GM23338 (cell line): ENCODE measurements at regions not wholly inside any gene's neighbourhood (a gene's known extent, or its start where the extent isn't known, plus 50 kb on each side); places are given as distances from the start of the nearest gene placed in this dataset.

Source experiments
- EZH2 ChIP-seq: fragments of 200-600 bp; sonication (generic); IDR thresholded peaks from one replicate; pipeline ENCODE4 v1.8.0; 2017; ENCODE audit warnings: antibody characterized with exemption, mild to moderate bottlenecking, low read depth; ENCODE audit not compliant: unreplicated experiment
- EZH2phosphoT487 ChIP-seq: fragments of 200-600 bp; sonication (generic); IDR thresholded peaks from one replicate; pipeline ENCODE4 v1.8.1; 2018; ENCODE audit warnings: antibody characterized with exemption; ENCODE audit not compliant: unreplicated experiment
- POLR2AphosphoS5 ChIP-seq: IDR thresholded peaks from 2 replicates; pipeline ENCODE4 v1.6.1; 2016; ENCODE audit warnings: antibody characterized with exemption, low read depth
- TF ChIP-seq, protein P1 (sequence below), 2 experiments: fragments of 200-600 bp in 1 of 2; sonication (generic) in 1 of 2; conservative IDR thresholded peaks; 2 replicates each; pipeline versions ENCODE4 v1.5.1 to v1.6.1; 2016 to 2017; ENCODE audit warnings: antibody characterized with exemption in 2 of 2, low read depth in 2 of 2, mild to moderate bottlenecking in 2 of 2, moderate library complexity in 1 of 2
- TF ChIP-seq, protein P2 (sequence below): IDR thresholded peaks from one replicate; pipeline ENCODE4 v1.6.1; 2018; ENCODE audit warnings: antibody characterized with exemption; ENCODE audit not compliant: unreplicated experiment

DNA sequence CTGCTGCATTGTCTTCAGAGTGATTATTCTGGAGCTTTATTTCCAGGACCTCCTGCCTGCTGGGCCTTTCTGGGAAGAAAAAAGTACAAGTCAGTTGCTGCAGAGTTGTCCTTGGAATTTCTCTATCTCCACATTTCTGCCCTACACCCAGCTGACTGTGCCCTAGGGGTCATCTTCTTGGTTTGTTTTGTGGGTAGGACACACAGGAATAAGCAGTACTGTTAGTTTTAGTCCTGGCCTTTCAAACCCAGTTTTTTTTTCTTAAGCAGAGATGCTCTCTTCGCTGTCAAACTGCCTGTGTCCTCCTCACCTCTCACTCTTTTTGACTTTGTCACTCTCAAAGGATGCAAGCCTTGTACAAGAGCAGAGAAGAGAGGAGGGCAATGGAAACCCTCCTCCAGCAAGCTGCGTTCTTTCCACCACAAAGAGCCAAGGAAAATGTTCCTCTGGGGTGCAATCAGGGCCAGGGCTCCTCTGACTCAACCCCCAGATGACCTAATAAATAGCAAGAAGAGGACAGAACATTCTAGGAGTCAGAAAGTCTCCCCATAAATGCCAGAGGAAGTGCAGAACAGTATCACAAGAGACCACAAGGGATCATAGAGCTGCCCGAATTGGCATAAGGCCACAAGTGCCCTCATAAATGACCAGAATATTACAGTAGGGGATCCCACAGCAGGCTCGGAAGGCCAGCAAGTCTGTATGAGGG is 186.2 kb downstream of the RCHY1 start:
- TF ChIP-seq POLR2AphosphoS5 (no peak), EZH2phosphoT487 (no peak), EZH2 (no peak)
- TF ChIP-seq, protein P1, sequence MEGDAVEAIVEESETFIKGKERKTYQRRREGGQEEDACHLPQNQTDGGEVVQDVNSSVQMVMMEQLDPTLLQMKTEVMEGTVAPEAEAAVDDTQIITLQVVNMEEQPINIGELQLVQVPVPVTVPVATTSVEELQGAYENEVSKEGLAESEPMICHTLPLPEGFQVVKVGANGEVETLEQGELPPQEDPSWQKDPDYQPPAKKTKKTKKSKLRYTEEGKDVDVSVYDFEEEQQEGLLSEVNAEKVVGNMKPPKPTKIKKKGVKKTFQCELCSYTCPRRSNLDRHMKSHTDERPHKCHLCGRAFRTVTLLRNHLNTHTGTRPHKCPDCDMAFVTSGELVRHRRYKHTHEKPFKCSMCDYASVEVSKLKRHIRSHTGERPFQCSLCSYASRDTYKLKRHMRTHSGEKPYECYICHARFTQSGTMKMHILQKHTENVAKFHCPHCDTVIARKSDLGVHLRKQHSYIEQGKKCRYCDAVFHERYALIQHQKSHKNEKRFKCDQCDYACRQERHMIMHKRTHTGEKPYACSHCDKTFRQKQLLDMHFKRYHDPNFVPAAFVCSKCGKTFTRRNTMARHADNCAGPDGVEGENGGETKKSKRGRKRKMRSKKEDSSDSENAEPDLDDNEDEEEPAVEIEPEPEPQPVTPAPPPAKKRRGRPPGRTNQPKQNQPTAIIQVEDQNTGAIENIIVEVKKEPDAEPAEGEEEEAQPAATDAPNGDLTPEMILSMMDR (conservative IDR thresholded peaks at IDR 0.05; ENCODE audit: low read depth in 2 of 2), result no peak
- TF ChIP-seq, protein P2, sequence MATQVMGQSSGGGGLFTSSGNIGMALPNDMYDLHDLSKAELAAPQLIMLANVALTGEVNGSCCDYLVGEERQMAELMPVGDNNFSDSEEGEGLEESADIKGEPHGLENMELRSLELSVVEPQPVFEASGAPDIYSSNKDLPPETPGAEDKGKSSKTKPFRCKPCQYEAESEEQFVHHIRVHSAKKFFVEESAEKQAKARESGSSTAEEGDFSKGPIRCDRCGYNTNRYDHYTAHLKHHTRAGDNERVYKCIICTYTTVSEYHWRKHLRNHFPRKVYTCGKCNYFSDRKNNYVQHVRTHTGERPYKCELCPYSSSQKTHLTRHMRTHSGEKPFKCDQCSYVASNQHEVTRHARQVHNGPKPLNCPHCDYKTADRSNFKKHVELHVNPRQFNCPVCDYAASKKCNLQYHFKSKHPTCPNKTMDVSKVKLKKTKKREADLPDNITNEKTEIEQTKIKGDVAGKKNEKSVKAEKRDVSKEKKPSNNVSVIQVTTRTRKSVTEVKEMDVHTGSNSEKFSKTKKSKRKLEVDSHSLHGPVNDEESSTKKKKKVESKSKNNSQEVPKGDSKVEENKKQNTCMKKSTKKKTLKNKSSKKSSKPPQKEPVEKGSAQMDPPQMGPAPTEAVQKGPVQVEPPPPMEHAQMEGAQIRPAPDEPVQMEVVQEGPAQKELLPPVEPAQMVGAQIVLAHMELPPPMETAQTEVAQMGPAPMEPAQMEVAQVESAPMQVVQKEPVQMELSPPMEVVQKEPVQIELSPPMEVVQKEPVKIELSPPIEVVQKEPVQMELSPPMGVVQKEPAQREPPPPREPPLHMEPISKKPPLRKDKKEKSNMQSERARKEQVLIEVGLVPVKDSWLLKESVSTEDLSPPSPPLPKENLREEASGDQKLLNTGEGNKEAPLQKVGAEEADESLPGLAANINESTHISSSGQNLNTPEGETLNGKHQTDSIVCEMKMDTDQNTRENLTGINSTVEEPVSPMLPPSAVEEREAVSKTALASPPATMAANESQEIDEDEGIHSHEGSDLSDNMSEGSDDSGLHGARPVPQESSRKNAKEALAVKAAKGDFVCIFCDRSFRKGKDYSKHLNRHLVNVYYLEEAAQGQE, result no peak
